ENCODE measurements at regions not wholly inside any gene's neighbourhood (a gene's known extent, or its start where the extent isn't known, plus 50 kb on each side); places are given as distances from the start of the nearest gene placed in this dataset.

GRCh38 chr10:84065804-84066601, 73.3 kb upstream of the GHITM start:
- H3K4me3 ChIP-seq (ENCODE audit: low read depth, low read length) = no peak overlapping the region
- no peak for TF ChIP-seq CTCF (IDR thresholded peaks at IDR 0.05; ENCODE audit: insufficient read depth, low read depth, low read length, missing control alignments)

GRCh38 chr10:84074521-84074920, 64.8 kb upstream of the GHITM start:
- H3K4me3 ChIP-seq (ENCODE audit: low read depth, low read length) = no peak overlapping the region
- no peak for DNase-seq (ENCODE audit: low read depth)
- TF ChIP-seq CTCF (IDR thresholded peaks at IDR 0.05; ENCODE audit: insufficient read depth, low read depth, low read length, missing control alignments) = no peak

More at GRCh38 chr10:84065804-84066601, 73.3 kb upstream of the GHITM start:
- no peak for DNase-seq (ENCODE audit: low read depth)

GRCh38 chr10:84075226-84076046, 63.9 kb upstream of the GHITM start:
- no peak for DNase-seq (ENCODE audit: low read depth)
- TF ChIP-seq CTCF (IDR thresholded peaks at IDR 0.05; ENCODE audit: insufficient read depth, low read depth, low read length, missing control alignments) = no peak

GRCh38 chr10:84076047-84076388, 63.3 kb upstream of the GHITM start:
- no peak overlapping the region for H3K4me3 ChIP-seq (ENCODE audit: low read depth, low read length)
- no peak for DNase-seq (ENCODE audit: low read depth)
- TF ChIP-seq CTCF (IDR thresholded peaks at IDR 0.05; ENCODE audit: insufficient read depth, low read depth, low read length, missing control alignments) = no peak

More at GRCh38 chr10:84075226-84076046, 63.9 kb upstream of the GHITM start:
- no peak overlapping the region for H3K4me3 ChIP-seq (ENCODE audit: low read depth, low read length)

- no peak overlapping the region for H3K4me3 ChIP-seq (ENCODE audit: low read depth, low read length)
- peak; percentile 33 for DNase-seq (ENCODE audit: low read depth)
- TF ChIP-seq CTCF (IDR thresholded peaks at IDR 0.05; ENCODE audit: insufficient read depth, low read depth, low read length, missing control alignments) = peak; percentile 35
These were observed 62.6 kb upstream of the GHITM start for GRCh38 chr10:84076540-84077195.

GRCh38 chr10:84077768-84078167, 61.5 kb upstream of the GHITM start:
- TF ChIP-seq CTCF (IDR thresholded peaks at IDR 0.05; ENCODE audit: insufficient read depth, low read depth, low read length, missing control alignments) = no peak
- H3K4me3 ChIP-seq (ENCODE audit: low read depth, low read length) = no peak overlapping the region
- no peak for DNase-seq (ENCODE audit: low read depth)
